K562 (cell line): ENCODE measurements at regions not wholly inside any gene's neighbourhood (a gene's known extent, or its start where the extent isn't known, plus 50 kb on each side); places are given as distances from the start of the nearest gene placed in this dataset.

ENCODE experiments used
- ATAC-seq: fragments of 200-7000 bp; cut with Tn5 transposase; 3 replicates; pipeline ENCODE4 v1.9.1; 2020; ENCODE audit warnings: moderate library complexity
- BruUV-seq: library from RNA; stranded (reverse); fragments of 400-500 nt; replicated peaks from 2 replicates; lab custom pipeline; 2021; lab: Mats Ljungman, UMichigan
- CTCF ChIA-PET: fragments of 300-600 bp; formaldehyde crosslinking; extraction: SDS; loops from one replicate; lab custom pipeline; 2021; ENCODE audit warnings: low intra/inter-chr PET ratio; lab: Yijun Ruan, JAX
- POLR2A ChIA-PET: fragments of 300-600, 350-650 bp; sonication (Branson Sonifier 250); formaldehyde crosslinking; extraction: SDS; loops from one replicate; lab custom pipeline; 2021; ENCODE audit warnings: antibody characterized with exemption, inconsistent platforms; lab: Yijun Ruan, JAX
- DNase-seq, 4 experiments: peaks; one replicate each; pipeline versions ENCODE4 v3.0.0 to v3.0.0-alpha.2; 2011 to 2018; ENCODE audit warnings: low spot score in 3 of 4, mixed read lengths in 3 of 4; ENCODE audit errors: extremely low read depth in 1 of 4
- FAIRE-seq: peaks from 2 replicates; lab custom pipeline; 2011; peaks lifted over from hg19 to GRCh38; lab: Jason Lieb, UNC
- H2AFZ ChIP-seq: 2 replicates; pipeline ENCODE4 v1.6.0; 2011; ENCODE audit warnings: low read depth, low read length, control low read depth, inconsistent platforms
- H3K27ac ChIP-seq: fragments of 200-600 bp; 3 replicates; pipeline ENCODE4 v1.8.0; 2011; ENCODE audit warnings: low read depth, mild to moderate bottlenecking, control low read depth, inconsistent platforms, low read length, moderate library complexity, mixed read lengths; ENCODE audit errors: extremely low read depth
- H3K27me3 ChIP-seq, 2 experiments: fragments of 300-600 bp in 1 of 2; 2 replicates in 1 of 2; 3 replicates in 1 of 2; pipeline versions ENCODE4 v1.6.0 to v1.8.0; 2011; ENCODE audit warnings: inconsistent platforms in 2 of 2, low read length in 2 of 2, mild to moderate bottlenecking in 1 of 2, mixed read lengths in 1 of 2, moderate library complexity in 1 of 2; ENCODE audit not compliant: control insufficient read depth in 2 of 2, insufficient read depth in 2 of 2
- H3K36me3 ChIP-seq: fragments of 300-600 bp; 3 replicates; pipeline ENCODE4 v1.8.0; 2011; ENCODE audit warnings: mild to moderate bottlenecking, low read length, inconsistent platforms; ENCODE audit not compliant: control insufficient read depth, insufficient read depth
- H3K4me1 ChIP-seq, 2 experiments: fragments of 200-600 bp in 1 of 2; replicated peaks in 1 of 2; 2 replicates in 1 of 2; 3 replicates in 1 of 2; pipeline versions ENCODE4 v1.5.1 to v1.8.0; 2011; ENCODE audit warnings: inconsistent platforms in 2 of 2, low read length in 2 of 2, mild to moderate bottlenecking in 1 of 2, mixed read lengths in 1 of 2, moderate library complexity in 1 of 2; ENCODE audit not compliant: control insufficient read depth in 2 of 2, insufficient read depth in 2 of 2
- H3K4me2 ChIP-seq: 2 replicates; pipeline ENCODE4 v1.6.1; 2011; ENCODE audit warnings: low read length, control low read depth, inconsistent platforms, mixed read lengths; ENCODE audit not compliant: insufficient read depth
- H3K4me3 ChIP-seq: fragments of 200-600 bp; sonication (generic), shearing (Covaris generic); 2 replicates; pipeline ENCODE4 v1.5.1; 2016; ENCODE audit warnings: control low read depth, inconsistent platforms
- H3K79me2 ChIP-seq: fragments of 200-600 bp; 3 replicates; pipeline ENCODE4 v1.8.0; 2011; ENCODE audit warnings: low read length, inconsistent platforms; ENCODE audit not compliant: control insufficient read depth, insufficient read depth
- H3K9ac ChIP-seq, 2 experiments: 2 replicates each; pipeline versions ENCODE4 v1.6.0 to v1.6.1; 2011; ENCODE audit warnings: low read depth in 2 of 2, low read length in 2 of 2, control low read depth in 1 of 2, inconsistent platforms in 1 of 2, mild to moderate bottlenecking in 1 of 2, mixed read lengths in 1 of 2; ENCODE audit not compliant: insufficient read depth in 1 of 2
- H3K9me1 ChIP-seq: one replicate; pipeline ENCODE4 v1.6.0; 2011; ENCODE audit warnings: inconsistent platforms, mild to moderate bottlenecking, low read length, moderate library complexity; ENCODE audit not compliant: control insufficient read depth, insufficient read depth
- H3K9me3 ChIP-seq: replicated peaks from 2 replicates; pipeline ENCODE4 v1.5.1; 2011; ENCODE audit warnings: low read depth, low read length, inconsistent platforms; ENCODE audit not compliant: control insufficient read depth, insufficient read depth
- H4K20me1 ChIP-seq: replicated peaks from 2 replicates; pipeline ENCODE4 v1.6.1; 2011; ENCODE audit warnings: low read length, inconsistent platforms, mixed read lengths; ENCODE audit not compliant: control insufficient read depth, insufficient read depth
- CHD7 ChIP-seq: fragments of 200-600 bp; sonication (generic); IDR thresholded peaks from one replicate; pipeline ENCODE4 v1.6.1; 2012; ENCODE audit warnings: mild to moderate bottlenecking, low read depth, low read length, inconsistent platforms
- CREB3 ChIP-seq: fragments of 450-650 bp; conservative IDR thresholded peaks from 2 replicates; pipeline ENCODE4 v1.6.1; 2016; ENCODE audit warnings: missing genetic modification characterization, low read depth, mild to moderate bottlenecking, missing compliant biosample characterization, moderate library complexity
- DPF2 ChIP-seq: fragments of 450-650 bp; IDR thresholded peaks from 2 replicates; pipeline ENCODE4 v1.6.1; 2016
- RBM22 ChIP-seq: fragments of 200-400 bp; formaldehyde crosslinking; IDR thresholded peaks from 2 replicates; pipeline ENCODE4 v1.6.1; 2018; ENCODE audit warnings: low read length, low read depth; ENCODE audit not compliant: poor library complexity, severe bottlenecking
- TARDBP ChIP-seq: fragments of 450-650 bp; IDR thresholded peaks from 2 replicates; pipeline ENCODE4 v1.6.1; 2016
- XRCC5 ChIP-seq: fragments of 200-400 bp; formaldehyde crosslinking; IDR thresholded peaks from 2 replicates; pipeline ENCODE4 v1.6.1; 2017; ENCODE audit warnings: low read depth, mild to moderate bottlenecking, low read length
- ZBTB34 ChIP-seq: fragments of 250-450 bp; sonication (Bioruptor Pico); IDR thresholded peaks from 2 replicates; pipeline ENCODE4 v1.8.0; 2021; ENCODE audit warnings: mild to moderate bottlenecking, moderate library complexity
- ZNF146 ChIP-seq: IDR thresholded peaks from one replicate; pipeline ENCODE4 v1.6.1; 2018; ENCODE audit warnings: missing compliant biosample characterization; ENCODE audit not compliant: unreplicated experiment
- ZNF589 ChIP-seq: fragments of 200-800 bp; sonication (Bioruptor generic); IDR thresholded peaks from 2 replicates; pipeline ENCODE4 v1.6.1; 2016; ENCODE audit warnings: low read depth, missing genetic modification characterization, missing compliant biosample characterization
- in situ Hi-C: fragments of 300-500 bp; cut with MboI; formaldehyde crosslinking; loops from 4 replicates; pipeline ENCODE4 v1.15.0; 2018; ENCODE audit warnings: inconsistent platforms, mixed read lengths
- intact Hi-C: fragments of 100-400 bp; cut with micrococcal nuclease; formaldehyde crosslinking; loops from 2 replicates; pipeline ENCODE4 v1.14.2; 2022

- ChIA-PET POLR2A (interaction anchor here (1.0 to 1.5 kb wide), 2 partner anchors 10 to 303 kb away, joined by 3 read pairs; no protein-coding TSS in a partner anchor), CTCF (no interaction called here)
- H3K79me2 ChIP-seq, result no peaks in the 10 kb centered on the region
- DNase-seq, result no peak
- H3K27ac ChIP-seq, result no peak overlapping the region
- in situ Hi-C loops, result no loop called here
- no peak for FAIRE-seq
- no peak overlapping the region for H3K9ac ChIP-seq
- intact Hi-C loops, result no loop called here
- no peak for ATAC-seq
- no peaks in the 10 kb centered on the region for H3K4me1 ChIP-seq
- no peaks in the 10 kb centered on the region for H3K9me1 ChIP-seq
- H3K36me3 ChIP-seq, result no peaks in the 10 kb centered on the region; the same call in 2 of the 3 replicates
- H3K4me2 ChIP-seq, result no peak overlapping the region
- no peaks in the 10 kb centered on the region for H4K20me1 ChIP-seq
- H3K9me3 ChIP-seq, result no peaks in the 10 kb centered on the region
- H3K4me3 ChIP-seq, result no peak overlapping the region
- no peaks in the 10 kb centered on the region for H3K27me3 ChIP-seq
- no TSS peak for BruUV-seq
- no peak overlapping the region for H2AFZ ChIP-seq
- TF ChIP-seq ZNF589 (CRISPR knock-in tag), result no peak
- no peak for TF ChIP-seq RBM22
- TF ChIP-seq ZBTB34, result no peak
- TF ChIP-seq XRCC5, result no peak
- no peak for TF ChIP-seq ZNF146
- no peak for TF ChIP-seq TARDBP
- TF ChIP-seq CREB3 (tag), result no peak
- TF ChIP-seq DPF2, result no peak
- no peak for TF ChIP-seq CHD7
These were observed 303.8 kb downstream of the BTG1 start for GRCh38 chr12:91841822-91842221.
